Progenitor cell of endocrine pancreas (in vitro differentiated cells): ENCODE measurements at regions not wholly inside any gene's neighbourhood (a gene's known extent, or its start where the extent isn't known, plus 50 kb on each side); places are given as distances from the start of the nearest gene placed in this dataset.

Experiments used
- DNase-seq: peaks from one replicate; pipeline ENCODE4 v3.0.0; 2021; ENCODE audit warnings: low spot score; ENCODE audit not compliant: unreplicated experiment
- H3K27ac Mint-ChIP-seq: 2 replicates; pipeline ENCODE4 v1.8.0; 2021; ENCODE audit warnings: mild to moderate bottlenecking, moderate library complexity, mixed read lengths
- H3K27me3 Mint-ChIP-seq: 2 replicates; pipeline ENCODE4 v1.8.0; 2021; ENCODE audit warnings: mixed read lengths
- H3K36me3 Mint-ChIP-seq: 2 replicates; pipeline ENCODE4 v1.8.0; 2022; ENCODE audit warnings: mixed read lengths; ENCODE audit not compliant: insufficient read depth
- H3K4me1 Mint-ChIP-seq: 2 replicates; pipeline ENCODE4 v1.8.0; 2021; ENCODE audit warnings: low read depth, mixed read lengths
- H3K4me3 Mint-ChIP-seq: 2 replicates; pipeline ENCODE4 v1.8.0; 2021; ENCODE audit warnings: low read depth, mild to moderate bottlenecking, moderate library complexity, mixed read lengths
- H3K9me3 Mint-ChIP-seq: 2 replicates; pipeline ENCODE4 v1.8.0; 2021; ENCODE audit warnings: low read depth, mixed read lengths
- TF ChIP-seq, protein P1 (sequence below): fragments of 200-600 bp; sonication (generic); IDR thresholded peaks from one replicate; pipeline ENCODE4 v1.5.0; 2021; ENCODE audit warnings: antibody characterized with exemption, mild to moderate bottlenecking; ENCODE audit not compliant: unreplicated experiment

GRCh38 chr18:47461977-47462376, 210.5 kb upstream of the SKOR2 start:
- no peak overlapping the region for H3K27ac Mint-ChIP-seq
- H3K4me3 Mint-ChIP-seq = no peak overlapping the region
- H3K36me3 Mint-ChIP-seq = no peaks in the 10 kb centered on the region
- H3K27me3 Mint-ChIP-seq = peaks cover 18% of the 10 kb centered on the region
- no peaks in the 10 kb centered on the region for H3K9me3 Mint-ChIP-seq
- no peaks in the 10 kb centered on the region for H3K4me1 Mint-ChIP-seq
- DNase-seq = no peak
- TF ChIP-seq, protein P1, sequence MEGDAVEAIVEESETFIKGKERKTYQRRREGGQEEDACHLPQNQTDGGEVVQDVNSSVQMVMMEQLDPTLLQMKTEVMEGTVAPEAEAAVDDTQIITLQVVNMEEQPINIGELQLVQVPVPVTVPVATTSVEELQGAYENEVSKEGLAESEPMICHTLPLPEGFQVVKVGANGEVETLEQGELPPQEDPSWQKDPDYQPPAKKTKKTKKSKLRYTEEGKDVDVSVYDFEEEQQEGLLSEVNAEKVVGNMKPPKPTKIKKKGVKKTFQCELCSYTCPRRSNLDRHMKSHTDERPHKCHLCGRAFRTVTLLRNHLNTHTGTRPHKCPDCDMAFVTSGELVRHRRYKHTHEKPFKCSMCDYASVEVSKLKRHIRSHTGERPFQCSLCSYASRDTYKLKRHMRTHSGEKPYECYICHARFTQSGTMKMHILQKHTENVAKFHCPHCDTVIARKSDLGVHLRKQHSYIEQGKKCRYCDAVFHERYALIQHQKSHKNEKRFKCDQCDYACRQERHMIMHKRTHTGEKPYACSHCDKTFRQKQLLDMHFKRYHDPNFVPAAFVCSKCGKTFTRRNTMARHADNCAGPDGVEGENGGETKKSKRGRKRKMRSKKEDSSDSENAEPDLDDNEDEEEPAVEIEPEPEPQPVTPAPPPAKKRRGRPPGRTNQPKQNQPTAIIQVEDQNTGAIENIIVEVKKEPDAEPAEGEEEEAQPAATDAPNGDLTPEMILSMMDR = no peak

GRCh38 chr18:47461406-47461948, 210.0 kb upstream of the SKOR2 start:
- Mint-ChIP-seq H3K4me1 (peaks cover under 1% of the 10 kb centered on the region), H3K4me3 (no peak overlapping the region), H3K36me3 (no peaks in the 10 kb centered on the region), H3K9me3 (no peaks in the 10 kb centered on the region), H3K27me3 (peaks cover 18% of the 10 kb centered on the region), H3K27ac (no peak overlapping the region)
- no peak for DNase-seq
- TF ChIP-seq, protein P1 = no peak

DNA sequence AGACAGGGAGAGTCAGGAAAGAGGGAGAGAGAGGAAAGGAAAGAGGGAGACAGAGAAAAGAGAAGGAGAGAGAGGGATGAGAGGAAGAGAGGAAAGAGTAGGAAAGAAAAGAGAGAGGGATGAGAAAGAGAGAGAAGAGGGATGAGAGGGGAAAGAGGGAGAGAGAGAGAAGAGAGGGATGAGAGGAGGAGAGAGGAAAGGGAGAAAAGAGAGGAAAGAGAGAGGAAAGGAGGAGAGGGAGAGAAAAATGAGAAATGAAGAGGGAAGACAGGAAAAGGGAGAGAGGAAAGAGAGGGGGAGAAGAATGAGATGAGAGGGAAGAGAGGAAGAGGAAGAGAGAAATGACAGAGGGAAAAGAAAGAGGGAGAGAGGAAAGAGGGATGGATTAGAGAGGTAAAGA, 207.0 kb upstream of the SKOR2 start:
- DNase-seq = no peak
- Mint-ChIP-seq H3K27ac (no peak overlapping the region), H3K27me3 (peaks cover 20% of the 10 kb centered on the region), H3K4me1 (peaks cover 11% of the 10 kb centered on the region), H3K9me3 (no peaks in the 10 kb centered on the region), H3K4me3 (no peak overlapping the region), H3K36me3 (no peaks in the 10 kb centered on the region)
- TF ChIP-seq, protein P1 = no peak

GRCh38 chr18:47457614-47458013, 206.2 kb upstream of the SKOR2 start:
- Mint-ChIP-seq H3K27me3 (peaks cover 23% of the 10 kb centered on the region), H3K4me1 (peaks cover 11% of the 10 kb centered on the region), H3K4me3 (no peak overlapping the region), H3K36me3 (no peaks in the 10 kb centered on the region), H3K9me3 (no peaks in the 10 kb centered on the region), H3K27ac (no peak overlapping the region)
- TF ChIP-seq, protein P1 = no peak
- no peak for DNase-seq

DNA sequence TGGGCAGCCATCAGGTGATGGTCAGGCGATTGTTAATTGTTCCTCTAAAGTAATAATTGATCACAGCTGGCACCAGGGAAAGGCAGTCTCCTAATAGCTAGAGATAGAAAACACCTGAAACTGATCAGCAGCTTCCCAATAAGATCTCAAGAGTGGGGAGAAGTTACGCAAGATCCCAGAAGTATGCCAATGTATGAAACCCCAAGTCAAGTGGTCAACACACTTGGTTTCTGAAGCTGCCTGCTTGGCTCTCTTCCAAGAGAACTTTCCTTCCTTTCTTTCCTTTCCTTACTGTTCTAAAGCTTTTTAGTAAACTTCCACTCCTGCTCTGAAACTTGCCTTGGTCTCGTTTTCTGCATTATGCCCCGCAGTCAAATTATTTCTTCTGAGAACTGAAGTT, 201.6 kb upstream of the SKOR2 start:
- Mint-ChIP-seq H3K4me1 (peaks cover 13% of the 10 kb centered on the region), H3K9me3 (no peaks in the 10 kb centered on the region), H3K36me3 (no peaks in the 10 kb centered on the region), H3K27ac (no peak overlapping the region), H3K4me3 (no peak overlapping the region), H3K27me3 (peaks cover 11% of the 10 kb centered on the region)
- TF ChIP-seq, protein P1 = no peak
- DNase-seq = no peak
